ENCODE measurements at regions not wholly inside any gene's neighbourhood (a gene's known extent, or its start where the extent isn't known, plus 50 kb on each side); places are given as distances from the start of the nearest gene placed in this dataset.

DNA sequence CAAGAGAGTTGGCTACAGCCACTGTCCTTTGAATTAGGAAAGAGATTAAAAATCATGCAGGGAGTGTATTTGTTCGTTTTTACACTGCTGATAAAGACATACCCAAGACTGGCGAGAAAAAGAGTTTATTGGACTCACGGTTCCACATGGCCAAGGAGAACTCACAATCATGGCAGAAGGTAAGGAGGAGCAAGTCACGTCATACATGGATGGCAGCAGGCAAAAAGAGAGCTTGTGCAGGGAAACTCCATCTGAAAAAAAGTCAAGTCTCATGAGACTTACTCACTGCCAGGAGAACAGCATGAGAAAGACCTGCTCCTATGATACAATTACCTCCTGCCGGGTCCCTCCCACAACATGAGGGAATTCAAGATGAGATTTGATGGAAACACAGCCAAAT is 1595.2 kb downstream of the KCNT2 start:
- TF ChIP-seq, protein P1, sequence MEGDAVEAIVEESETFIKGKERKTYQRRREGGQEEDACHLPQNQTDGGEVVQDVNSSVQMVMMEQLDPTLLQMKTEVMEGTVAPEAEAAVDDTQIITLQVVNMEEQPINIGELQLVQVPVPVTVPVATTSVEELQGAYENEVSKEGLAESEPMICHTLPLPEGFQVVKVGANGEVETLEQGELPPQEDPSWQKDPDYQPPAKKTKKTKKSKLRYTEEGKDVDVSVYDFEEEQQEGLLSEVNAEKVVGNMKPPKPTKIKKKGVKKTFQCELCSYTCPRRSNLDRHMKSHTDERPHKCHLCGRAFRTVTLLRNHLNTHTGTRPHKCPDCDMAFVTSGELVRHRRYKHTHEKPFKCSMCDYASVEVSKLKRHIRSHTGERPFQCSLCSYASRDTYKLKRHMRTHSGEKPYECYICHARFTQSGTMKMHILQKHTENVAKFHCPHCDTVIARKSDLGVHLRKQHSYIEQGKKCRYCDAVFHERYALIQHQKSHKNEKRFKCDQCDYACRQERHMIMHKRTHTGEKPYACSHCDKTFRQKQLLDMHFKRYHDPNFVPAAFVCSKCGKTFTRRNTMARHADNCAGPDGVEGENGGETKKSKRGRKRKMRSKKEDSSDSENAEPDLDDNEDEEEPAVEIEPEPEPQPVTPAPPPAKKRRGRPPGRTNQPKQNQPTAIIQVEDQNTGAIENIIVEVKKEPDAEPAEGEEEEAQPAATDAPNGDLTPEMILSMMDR (conservative IDR thresholded peaks at IDR 0.05), result no peak
- Histone ChIP-seq H3K4me3 (ENCODE audit: low read length) (no peak overlapping the region), H3K9me3 (ENCODE audit: control insufficient read depth, low read length) (no peaks in the 10 kb centered on the region), H3K27ac (ENCODE audit: low read depth, low read length) (no peak overlapping the region), H3K9ac (ENCODE audit: extremely low read depth, low read length, poor library complexity, severe bottlenecking) (no peak overlapping the region), H3K36me3 (ENCODE audit: control insufficient read depth, insufficient read depth, low read length) (no peaks in the 10 kb centered on the region), H3K27me3 (ENCODE audit: control insufficient read depth, insufficient read depth, low read length, poor library complexity, severe bottlenecking) (no peaks in the 10 kb centered on the region), H3K4me1 (ENCODE audit: control insufficient read depth, insufficient read depth, low read length) (no peaks in the 10 kb centered on the region)
- Mint-ChIP-seq H3K27me3 (ENCODE audit: insufficient read depth) (no peaks in the 10 kb centered on the region), H3K27ac (no peak overlapping the region), H3K36me3 (ENCODE audit: low read depth) (peaks cover 3% of the 10 kb centered on the region), H3K9me3 (peaks cover 16% of the 10 kb centered on the region), H3K4me3 (no peak overlapping the region), H3K4me1 (no peaks in the 10 kb centered on the region)
- DNase-seq, result no peak
- 89 to 98% methylated on average over 4 to 5 of the region's 5 CpGs for WGBS, 2 experiments (ENCODE audit: insufficient coverage in 1 of 2, insufficient read length in 1 of 2)

DNA sequence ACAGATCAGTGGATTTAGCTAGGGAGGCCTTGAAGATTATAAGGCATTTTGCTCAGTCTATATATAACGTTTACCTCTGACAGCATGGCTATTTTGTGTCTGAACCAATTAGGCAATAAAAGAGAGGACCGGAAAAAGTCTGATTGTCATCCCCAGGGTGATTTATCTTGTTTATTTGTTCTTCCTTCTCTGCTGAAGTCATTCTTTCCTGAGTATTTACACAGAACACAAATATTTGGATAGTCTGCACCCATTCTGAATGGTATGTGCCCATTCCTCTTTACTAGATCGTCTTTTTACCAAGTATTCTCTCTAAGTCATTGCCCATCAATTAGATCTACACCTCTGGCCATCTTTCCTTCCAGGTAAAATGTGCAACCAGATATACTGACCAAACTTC is 1602.9 kb downstream of the KCNT2 start:
- H3K9me3 ChIP-seq (ENCODE audit: control insufficient read depth, low read length), result no peaks in the 10 kb centered on the region
- H3K27ac ChIP-seq (ENCODE audit: low read depth, low read length), result no peak overlapping the region
- H3K27me3 ChIP-seq (ENCODE audit: control insufficient read depth, insufficient read depth, low read length, poor library complexity, severe bottlenecking), result no peaks in the 10 kb centered on the region
- Mint-ChIP-seq H3K27me3 (ENCODE audit: insufficient read depth) (no peaks in the 10 kb centered on the region), H3K36me3 (ENCODE audit: low read depth) (no peaks in the 10 kb centered on the region), H3K27ac (no peak overlapping the region), H3K9me3 (no peaks in the 10 kb centered on the region), H3K4me1 (peaks cover 7% of the 10 kb centered on the region), H3K4me3 (no peak overlapping the region)
- no peaks in the 10 kb centered on the region for H3K36me3 ChIP-seq (ENCODE audit: control insufficient read depth, insufficient read depth, low read length)
- 89 to 94% methylated on average over 2 to 3 of the region's 3 CpGs for WGBS, 2 experiments (ENCODE audit: insufficient coverage in 1 of 2, insufficient read length in 1 of 2)
- no peak overlapping the region for H3K4me3 ChIP-seq (ENCODE audit: low read length)
- H3K4me1 ChIP-seq (ENCODE audit: control insufficient read depth, insufficient read depth, low read length), result no peaks in the 10 kb centered on the region
- DNase-seq, result no peak
- no peak overlapping the region for H3K9ac ChIP-seq (ENCODE audit: extremely low read depth, low read length, poor library complexity, severe bottlenecking)
- TF ChIP-seq, protein P1 (conservative IDR thresholded peaks at IDR 0.05), result no peak

DNA sequence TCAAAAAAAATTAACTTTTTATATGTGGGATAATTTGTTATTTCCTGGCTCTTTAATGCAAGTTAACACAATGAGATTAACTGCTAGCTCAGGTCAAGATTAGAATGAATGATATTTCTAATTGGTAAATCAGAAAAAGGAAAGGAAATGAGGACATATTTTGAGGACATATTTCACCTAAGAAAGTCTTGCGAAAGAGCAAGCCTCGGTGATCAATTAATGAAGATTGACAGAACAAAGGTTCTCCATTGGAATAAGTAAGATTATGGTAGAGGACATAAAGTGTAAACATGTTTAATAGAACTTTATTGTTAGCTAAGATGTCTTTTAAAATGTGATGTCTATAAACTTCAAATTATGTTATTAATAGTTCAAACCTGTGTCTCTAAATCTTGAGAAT is 1617.8 kb downstream of the KCNT2 start:
- Histone ChIP-seq H3K4me1 (ENCODE audit: control insufficient read depth, insufficient read depth, low read length) (no peaks in the 10 kb centered on the region), H3K9me3 (ENCODE audit: control insufficient read depth, low read length) (no peaks in the 10 kb centered on the region), H3K27me3 (ENCODE audit: control insufficient read depth, insufficient read depth, low read length, poor library complexity, severe bottlenecking) (no peaks in the 10 kb centered on the region), H3K27ac (ENCODE audit: low read depth, low read length) (no peak overlapping the region), H3K9ac (ENCODE audit: extremely low read depth, low read length, poor library complexity, severe bottlenecking) (no peak overlapping the region), H3K4me3 (ENCODE audit: low read length) (no peak overlapping the region), H3K36me3 (ENCODE audit: control insufficient read depth, insufficient read depth, low read length) (no peaks in the 10 kb centered on the region)
- Mint-ChIP-seq H3K9me3 (no peaks in the 10 kb centered on the region), H3K4me1 (no peaks in the 10 kb centered on the region), H3K27me3 (ENCODE audit: insufficient read depth) (no peaks in the 10 kb centered on the region), H3K4me3 (no peak overlapping the region), H3K36me3 (ENCODE audit: low read depth) (no peaks in the 10 kb centered on the region), H3K27ac (no peak overlapping the region)
- no peak for DNase-seq
- WGBS, 2 experiments (ENCODE audit: insufficient coverage in 1 of 2, insufficient read length in 1 of 2), result 90 to 95% methylated on average over 2 of the region's 2 CpGs
- TF ChIP-seq, protein P1 (conservative IDR thresholded peaks at IDR 0.05), result no peak
